Tibial nerve (tissue), 4 donors: ENCODE measurements at regions not wholly inside any gene's neighbourhood (a gene's known extent, or its start where the extent isn't known, plus 50 kb on each side); places are given as distances from the start of the nearest gene placed in this dataset.

ENCODE experiments used
- DNase-seq, 2 donors: peaks; one replicate each; pipeline ENCODE4 v3.0.0-alpha.2; 2019; ENCODE audit warnings: low spot score in 2 of 2
- H3K27ac ChIP-seq, 4 donors: fragments of 200-600 bp; sonication (generic) in 3 of 4; one replicate each; pipeline ENCODE4 v1.5.1; 2017 to 2019; ENCODE audit warnings: mild to moderate bottlenecking in 1 of 4
- H3K27me3 ChIP-seq, 2 donors: fragments of 200-600 bp; sonication (generic) in 1 of 2; one replicate each; pipeline versions ENCODE4 v1.5.1 to v1.6.0; 2017 to 2019
- H3K36me3 ChIP-seq, 3 donors: fragments of 200-600 bp; sonication (generic); one replicate each; pipeline ENCODE4 v1.5.1; 2018 to 2019
- H3K4me1 ChIP-seq, 4 donors: fragments of 200-600 bp; sonication (generic) in 3 of 4; one replicate each; pipeline ENCODE4 v1.5.1; 2017 to 2019
- H3K4me3 ChIP-seq, 4 donors: fragments of 200-600 bp; sonication (generic) in 3 of 4; one replicate each; pipeline ENCODE4 v1.5.1; 2017 to 2019; ENCODE audit warnings: mild to moderate bottlenecking in 1 of 4, moderate library complexity in 1 of 4
- H3K9me3 ChIP-seq, 4 donors: fragments of 200-600 bp; sonication (generic) in 3 of 4; one replicate each; pipeline ENCODE4 v1.5.1; 2017 to 2019
- CTCF ChIP-seq, 5 experiments: fragments of 200-600 bp in 3 of 5; fragments of 450-650 bp in 2 of 5; sonication (generic) in 3 of 5; IDR thresholded peaks; one replicate each; pipeline ENCODE4 v1.5.1; 2016 to 2019; ENCODE audit warnings: antibody characterized with exemption in 5 of 5, mild to moderate bottlenecking in 3 of 5, moderate library complexity in 2 of 5
- EP300 ChIP-seq, 2 donors: sonication (generic); formaldehyde crosslinking; IDR thresholded peaks; one replicate each; pipeline ENCODE4 v1.6.1; 2017; ENCODE audit warnings: antibody characterized with exemption in 2 of 2, mild to moderate bottlenecking in 1 of 2
- POLR2A ChIP-seq, 2 donors: fragments of 450-650 bp; IDR thresholded peaks; one replicate each; pipeline ENCODE4 v1.6.1; 2017; ENCODE audit warnings: antibody characterized with exemption in 2 of 2, mild to moderate bottlenecking in 2 of 2, moderate library complexity in 2 of 2
- WGBS, 2 donors: methylation state at CpG; one replicate each; pipeline ENCODE4 v1.1.5; 2018; 5-methylcytosine and 5-hydroxymethylcytosine counted together

GRCh38 chr9:102521097-102521755 is 473.9 kb upstream of the CYLC2 start:
- no peak for TF ChIP-seq POLR2A (IDR thresholded peaks at IDR 0.05)
- no peak for TF ChIP-seq CTCF (IDR thresholded peaks at IDR 0.05)
- TF ChIP-seq EP300 (IDR thresholded peaks at IDR 0.05), result no peak
- no peaks in the 10 kb centered on the region for H3K27me3 ChIP-seq
- H3K9me3 ChIP-seq, result no peaks in the 10 kb centered on the region
- no peak for DNase-seq
- H3K36me3 ChIP-seq, result no peaks in the 10 kb centered on the region
- no peak overlapping the region for H3K4me3 ChIP-seq
- no peak overlapping the region for H3K27ac ChIP-seq
- WGBS, 2 donors, result 47 to 62% methylated on average over 3 of the region's 3 CpGs
- no peaks in the 10 kb centered on the region for H3K4me1 ChIP-seq

- 90 to 94% methylated on average over 5 of the region's 5 CpGs for WGBS, 2 donors
- Histone ChIP-seq H3K27me3 (no peaks in the 10 kb centered on the region), H3K4me3 (no peak overlapping the region), H3K27ac (no peak overlapping the region), H3K36me3 (no peaks in the 10 kb centered on the region), H3K4me1 (no peaks in the 10 kb centered on the region), H3K9me3 (no peaks in the 10 kb centered on the region)
- DNase-seq, result no peak
- TF ChIP-seq POLR2A (IDR thresholded peaks at IDR 0.05) (no peak), EP300 (IDR thresholded peaks at IDR 0.05) (no peak), CTCF (IDR thresholded peaks at IDR 0.05) (no peak)
Measured at GRCh38 chr9:102519423-102519822, 475.7 kb upstream of the CYLC2 start.

GRCh38 chr9:102518324-102518723 is 476.8 kb upstream of the CYLC2 start:
- Histone ChIP-seq H3K36me3 (no peaks in the 10 kb centered on the region), H3K4me3 (no peak overlapping the region), H3K27me3 (no peaks in the 10 kb centered on the region), H3K9me3 (no peaks in the 10 kb centered on the region), H3K27ac (no peak overlapping the region), H3K4me1 (no peaks in the 10 kb centered on the region)
- no peak for DNase-seq
- 83 to 87% methylated on average over 5 of the region's 5 CpGs for WGBS, 2 donors
- no peak for TF ChIP-seq CTCF (IDR thresholded peaks at IDR 0.05)
- no peak for TF ChIP-seq POLR2A (IDR thresholded peaks at IDR 0.05)
- TF ChIP-seq EP300 (IDR thresholded peaks at IDR 0.05), result no peak

GRCh38 chr9:102514541-102514940 is 480.6 kb upstream of the CYLC2 start:
- DNase-seq, result no peak
- Histone ChIP-seq H3K4me3 (no peak overlapping the region), H3K27me3 (no peaks in the 10 kb centered on the region), H3K27ac (no peak overlapping the region), H3K9me3 (no peaks in the 10 kb centered on the region), H3K4me1 (no peaks in the 10 kb centered on the region), H3K36me3 (no peaks in the 10 kb centered on the region)
- WGBS, 2 donors, result 81 to 85% methylated on average over 9 of the region's 9 CpGs
- TF ChIP-seq POLR2A (IDR thresholded peaks at IDR 0.05), result no peak
- TF ChIP-seq EP300 (IDR thresholded peaks at IDR 0.05), result no peak
- TF ChIP-seq CTCF (IDR thresholded peaks at IDR 0.05), result no peak

GRCh38 chr9:102507044-102507687 is 488.0 kb upstream of the CYLC2 start:
- Histone ChIP-seq H3K27ac (no peak overlapping the region), H3K4me1 (no peaks in the 10 kb centered on the region), H3K4me3 (no peak overlapping the region), H3K27me3 (no peaks in the 10 kb centered on the region), H3K9me3 (no peaks in the 10 kb centered on the region), H3K36me3 (no peaks in the 10 kb centered on the region)
- WGBS, 2 donors, result 69 to 71% methylated on average over 2 of the region's 2 CpGs
- DNase-seq, result no peak
- no peak for TF ChIP-seq EP300 (IDR thresholded peaks at IDR 0.05)
- TF ChIP-seq POLR2A (IDR thresholded peaks at IDR 0.05), result no peak
- no peak for TF ChIP-seq CTCF (IDR thresholded peaks at IDR 0.05)
